ENCODE measurements at regions not wholly inside any gene's neighbourhood (a gene's known extent, or its start where the extent isn't known, plus 50 kb on each side); places are given as distances from the start of the nearest gene placed in this dataset.

DNA sequence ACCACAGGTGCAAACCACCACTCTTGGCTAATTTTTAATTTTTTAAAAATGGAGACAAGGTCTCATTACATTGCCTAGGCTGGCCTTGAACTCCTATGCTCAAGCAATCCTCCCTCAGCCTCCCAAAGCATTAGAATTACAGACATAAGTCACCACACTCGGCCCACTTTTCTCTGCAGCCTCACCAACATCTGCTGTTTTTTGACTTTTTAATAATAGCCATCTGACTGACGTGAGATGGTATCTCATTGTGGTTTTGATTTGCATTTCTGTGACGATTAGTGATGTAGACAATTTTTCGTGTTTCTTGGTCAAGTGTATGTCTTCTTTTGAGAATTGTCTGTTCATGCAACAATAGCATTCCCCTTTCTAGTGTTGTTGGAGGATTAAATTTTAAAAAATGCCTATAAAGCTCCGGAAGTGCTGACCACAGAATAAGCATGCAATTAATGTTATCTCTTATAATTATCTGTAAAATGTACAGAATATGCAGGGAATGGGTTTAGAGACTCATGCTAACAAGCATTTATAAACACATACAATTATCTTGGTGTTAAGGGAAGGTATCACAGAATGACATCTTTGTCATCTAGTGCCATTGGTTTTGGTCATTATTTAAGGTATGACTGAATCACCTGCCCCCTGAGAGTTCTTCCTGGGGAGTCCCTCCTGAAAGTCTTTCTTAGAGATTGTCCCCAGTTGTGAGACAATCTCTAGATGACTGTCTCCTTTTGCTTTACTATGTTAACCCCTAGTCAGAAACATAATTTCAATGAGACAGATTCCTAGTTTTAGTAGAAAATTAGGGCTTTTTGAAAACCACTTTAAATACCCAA is 118.5 kb upstream of the SERTM1 start:
- H2AFZ ChIP-seq = no peak overlapping the region
- H3K4me1 ChIP-seq (replicated peaks; ENCODE audit: insufficient read depth) = no peaks in the 10 kb centered on the region
- no peaks in the 10 kb centered on the region for H3K9me3 ChIP-seq (ENCODE audit: insufficient read depth, low read depth)
- no peak overlapping the region for H3K4me3 ChIP-seq
- no peak overlapping the region for H3K27ac ChIP-seq
- no peak for DNase-seq
- H4K20me1 ChIP-seq (ENCODE audit: insufficient read depth) = no peaks in the 10 kb centered on the region
- no TSS peak for BruUV-seq (replicated peaks)
- no peak overlapping the region for H3K4me2 ChIP-seq
- H3K36me3 ChIP-seq (ENCODE audit: low read depth) = no peaks in the 10 kb centered on the region
- H3K9me2 ChIP-seq (ENCODE audit: insufficient read depth) = peaks cover 4% of the 10 kb centered on the region; the same call in 1 of the 2 replicates
- intact Hi-C loops (cut with micrococcal nuclease; ENCODE audit: unreplicated experiment) = no loop called here
- CTCF ChIA-PET = no interaction called here
- no peaks in the 10 kb centered on the region for H3K27me3 ChIP-seq (ENCODE audit: insufficient read depth, low read depth)
- no peaks in the 10 kb centered on the region for H3K79me2 ChIP-seq (ENCODE audit: low read depth)
- TF ChIP-seq, protein P1, sequence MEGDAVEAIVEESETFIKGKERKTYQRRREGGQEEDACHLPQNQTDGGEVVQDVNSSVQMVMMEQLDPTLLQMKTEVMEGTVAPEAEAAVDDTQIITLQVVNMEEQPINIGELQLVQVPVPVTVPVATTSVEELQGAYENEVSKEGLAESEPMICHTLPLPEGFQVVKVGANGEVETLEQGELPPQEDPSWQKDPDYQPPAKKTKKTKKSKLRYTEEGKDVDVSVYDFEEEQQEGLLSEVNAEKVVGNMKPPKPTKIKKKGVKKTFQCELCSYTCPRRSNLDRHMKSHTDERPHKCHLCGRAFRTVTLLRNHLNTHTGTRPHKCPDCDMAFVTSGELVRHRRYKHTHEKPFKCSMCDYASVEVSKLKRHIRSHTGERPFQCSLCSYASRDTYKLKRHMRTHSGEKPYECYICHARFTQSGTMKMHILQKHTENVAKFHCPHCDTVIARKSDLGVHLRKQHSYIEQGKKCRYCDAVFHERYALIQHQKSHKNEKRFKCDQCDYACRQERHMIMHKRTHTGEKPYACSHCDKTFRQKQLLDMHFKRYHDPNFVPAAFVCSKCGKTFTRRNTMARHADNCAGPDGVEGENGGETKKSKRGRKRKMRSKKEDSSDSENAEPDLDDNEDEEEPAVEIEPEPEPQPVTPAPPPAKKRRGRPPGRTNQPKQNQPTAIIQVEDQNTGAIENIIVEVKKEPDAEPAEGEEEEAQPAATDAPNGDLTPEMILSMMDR (conservative IDR thresholded peaks at IDR 0.05) = no peak
- POLR2A ChIA-PET (ENCODE audit: unreplicated experiment) = no interaction called here
- H3F3A ChIP-seq (ENCODE audit: insufficient read depth, low read depth) = no peaks in the 10 kb centered on the region

DNA sequence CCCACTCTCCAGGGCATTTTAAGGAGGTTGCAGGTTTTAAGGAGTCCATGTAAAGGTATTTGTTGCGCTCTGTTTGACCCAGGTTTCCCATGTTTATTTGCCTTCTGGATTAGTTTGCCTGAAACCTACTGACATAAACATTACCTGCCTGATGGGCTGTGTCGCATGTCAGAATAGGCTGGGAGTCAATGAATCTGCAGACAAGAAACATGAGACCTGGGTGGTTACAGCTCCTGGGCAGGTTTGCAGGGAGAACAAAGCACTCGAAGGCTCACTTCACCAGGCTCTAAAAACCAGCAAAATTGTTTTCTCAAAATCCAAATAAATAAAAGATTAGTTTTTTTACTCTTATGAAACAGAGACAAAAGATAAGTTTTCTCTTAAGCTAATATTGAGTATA is 114.4 kb upstream of the SERTM1 start:
- H3K36me3 ChIP-seq (ENCODE audit: low read depth) = no peaks in the 10 kb centered on the region
- no peak for TF ChIP-seq EZH2 (IDR thresholded peaks at IDR 0.05; ENCODE audit: low read depth)
- TF ChIP-seq, protein P1 (conservative IDR thresholded peaks at IDR 0.05) = no peak
- H4K20me1 ChIP-seq (ENCODE audit: insufficient read depth) = no peaks in the 10 kb centered on the region
- H3K27me3 ChIP-seq (ENCODE audit: insufficient read depth, low read depth) = no peaks in the 10 kb centered on the region
- POLR2A ChIA-PET (ENCODE audit: unreplicated experiment) = no interaction called here
- no peak overlapping the region for H3K4me3 ChIP-seq
- H3F3A ChIP-seq (ENCODE audit: insufficient read depth, low read depth) = no peaks in the 10 kb centered on the region
- no TSS peak for BruUV-seq (replicated peaks)
- H3K4me1 ChIP-seq (replicated peaks; ENCODE audit: insufficient read depth) = no peaks in the 10 kb centered on the region
- H3K4me2 ChIP-seq = no peak overlapping the region
- intact Hi-C loops (cut with micrococcal nuclease; ENCODE audit: unreplicated experiment) = no loop called here
- H2AFZ ChIP-seq = no peak overlapping the region
- H3K9me3 ChIP-seq (ENCODE audit: insufficient read depth, low read depth) = no peaks in the 10 kb centered on the region
- peaks cover 2% of the 10 kb centered on the region; the same call in 1 of the 2 replicates for H3K9me2 ChIP-seq (ENCODE audit: insufficient read depth)
- DNase-seq = no peak
- CTCF ChIA-PET = no interaction called here
- H3K27ac ChIP-seq = no peak overlapping the region
- H3K79me2 ChIP-seq (ENCODE audit: low read depth) = no peaks in the 10 kb centered on the region

DNA sequence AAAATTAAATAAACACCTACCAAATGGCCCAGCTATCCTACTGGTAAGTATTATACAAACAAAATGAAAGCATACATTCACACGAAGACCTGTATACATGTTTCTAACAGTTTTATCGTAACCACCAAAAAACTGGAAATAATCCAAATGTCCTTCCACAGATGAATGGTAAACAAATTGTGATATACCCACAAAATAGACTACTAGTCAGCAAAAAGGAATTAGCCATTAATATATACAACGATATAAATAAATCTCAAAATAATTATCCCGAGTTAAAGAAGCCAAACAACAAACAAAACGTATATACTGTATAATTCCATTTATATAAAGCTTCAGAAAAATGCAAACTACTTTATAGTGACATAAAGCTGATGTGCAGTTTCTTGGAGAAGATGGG is 106.3 kb upstream of the SERTM1 start:
- TF ChIP-seq, protein P1 (conservative IDR thresholded peaks at IDR 0.05) = no peak
- TF ChIP-seq EZH2 (IDR thresholded peaks at IDR 0.05; ENCODE audit: low read depth) = no peak
- Histone ChIP-seq H3K4me3 (no peak overlapping the region), H3K4me1 (replicated peaks; ENCODE audit: insufficient read depth) (no peaks in the 10 kb centered on the region), H3K4me2 (no peak overlapping the region), H3K27ac (no peak overlapping the region), H3K27me3 (ENCODE audit: insufficient read depth, low read depth) (no peaks in the 10 kb centered on the region), H4K20me1 (ENCODE audit: insufficient read depth) (no peaks in the 10 kb centered on the region), H3K9me3 (ENCODE audit: insufficient read depth, low read depth) (no peaks in the 10 kb centered on the region), H3F3A (ENCODE audit: insufficient read depth, low read depth) (no peaks in the 10 kb centered on the region), H3K79me2 (ENCODE audit: low read depth) (no peaks in the 10 kb centered on the region), H3K9me2 (ENCODE audit: insufficient read depth) (no peaks in the 10 kb centered on the region), H3K36me3 (ENCODE audit: low read depth) (no peaks in the 10 kb centered on the region), H2AFZ (no peak overlapping the region)
- CTCF ChIA-PET = no interaction called here
- intact Hi-C loops (cut with micrococcal nuclease; ENCODE audit: unreplicated experiment) = no loop called here
- DNase-seq = no peak
- POLR2A ChIA-PET (ENCODE audit: unreplicated experiment) = no interaction called here
- BruUV-seq (replicated peaks) = no TSS peak

Data from PC-9 (cell line).